A549 (cell line): ENCODE measurements at regions not wholly inside any gene's neighbourhood (a gene's known extent, or its start where the extent isn't known, plus 50 kb on each side); places are given as distances from the start of the nearest gene placed in this dataset.

ENCODE experiments used
- CBX8 ChIP-seq: fragments of 200-600 bp; sonication (generic); IDR thresholded peaks from 2 replicates; pipeline ENCODE4 v1.6.1; 2016
- CEBPB ChIP-seq, 2 experiments: fragments of >200 bp in 1 of 2; sonication (Bioruptor Twin) in 1 of 2; formaldehyde crosslinking in 1 of 2; IDR thresholded peaks; 2 replicates each; pipeline ENCODE4 v1.6.1; 2012 to 2016
- CHD4 ChIP-seq: fragments of 200-600 bp; sonication (generic); IDR thresholded peaks from 2 replicates; pipeline ENCODE4 v1.6.1; 2016; ENCODE audit warnings: antibody characterized with exemption, mild to moderate bottlenecking, borderline replicate concordance
- CTCF ChIP-seq: fragments of >200 bp; sonication (Bioruptor Twin); formaldehyde crosslinking; IDR thresholded peaks from 3 replicates; pipeline ENCODE4 v1.5.1; 2016
- HDAC2 ChIP-seq: fragments of 200-600 bp; sonication (generic); IDR thresholded peaks from 2 replicates; pipeline ENCODE4 v1.6.1; 2016
- KDM1A ChIP-seq: fragments of 200-600 bp; sonication (generic); IDR thresholded peaks from 2 replicates; pipeline ENCODE4 v1.6.1; 2016; ENCODE audit warnings: low read depth, mild to moderate bottlenecking
- PBX3 ChIP-seq: IDR thresholded peaks from 2 replicates; pipeline ENCODE4 v1.6.1; 2012
- POLR2A ChIP-seq: IDR thresholded peaks from 2 replicates; pipeline ENCODE4 v1.6.1; 2012; ENCODE audit warnings: mild to moderate bottlenecking, low read length
- REST ChIP-seq: fragments of 200-600 bp; sonication (generic); IDR thresholded peaks from 2 replicates; pipeline ENCODE4 v1.6.1; 2016; ENCODE audit warnings: antibody characterized with exemption, mild to moderate bottlenecking, moderate library complexity
- SMC3 ChIP-seq: fragments of >200 bp; sonication (Bioruptor Twin); formaldehyde crosslinking; IDR thresholded peaks from 3 replicates; pipeline ENCODE4 v1.6.1; 2018; ENCODE audit warnings: inconsistent platforms

GRCh38 chr10:44564361-44564760, 179.5 kb upstream of the CXCL12 start:
- TF ChIP-seq CHD4 (no peak), POLR2A (no peak), CTCF (no peak), SMC3 (no peak), PBX3 (no peak), KDM1A (no peak), CBX8 (no peak), CEBPB (IDR thresholded peaks at IDR 0.05) (no peak), HDAC2 (no peak), REST (no peak)
